ENCODE measurements at regions not wholly inside any gene's neighbourhood (a gene's known extent, or its start where the extent isn't known, plus 50 kb on each side); places are given as distances from the start of the nearest gene placed in this dataset.

DNA sequence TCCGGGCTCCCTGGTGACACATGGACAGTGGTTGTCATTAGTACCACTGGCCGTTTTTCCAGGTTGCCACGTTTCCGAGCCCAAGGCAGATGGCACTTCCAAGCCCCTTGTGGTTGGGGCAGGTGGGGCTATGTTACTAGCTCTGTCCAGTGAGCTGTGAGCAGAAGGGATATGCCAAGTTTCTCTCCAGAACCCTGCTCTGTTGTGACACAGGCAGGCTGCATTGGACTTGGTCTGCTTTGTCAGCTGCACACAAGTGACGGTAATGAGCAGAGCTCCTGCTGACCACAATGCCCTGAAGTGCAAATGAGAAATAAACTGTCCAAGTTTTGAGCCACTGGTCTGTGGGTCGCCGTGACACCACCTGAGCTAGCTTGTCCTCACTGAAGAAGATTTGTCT, 118.8 kb downstream of the GYPC start:
- no peak for DNase-seq (ENCODE audit: low spot score)

DNA sequence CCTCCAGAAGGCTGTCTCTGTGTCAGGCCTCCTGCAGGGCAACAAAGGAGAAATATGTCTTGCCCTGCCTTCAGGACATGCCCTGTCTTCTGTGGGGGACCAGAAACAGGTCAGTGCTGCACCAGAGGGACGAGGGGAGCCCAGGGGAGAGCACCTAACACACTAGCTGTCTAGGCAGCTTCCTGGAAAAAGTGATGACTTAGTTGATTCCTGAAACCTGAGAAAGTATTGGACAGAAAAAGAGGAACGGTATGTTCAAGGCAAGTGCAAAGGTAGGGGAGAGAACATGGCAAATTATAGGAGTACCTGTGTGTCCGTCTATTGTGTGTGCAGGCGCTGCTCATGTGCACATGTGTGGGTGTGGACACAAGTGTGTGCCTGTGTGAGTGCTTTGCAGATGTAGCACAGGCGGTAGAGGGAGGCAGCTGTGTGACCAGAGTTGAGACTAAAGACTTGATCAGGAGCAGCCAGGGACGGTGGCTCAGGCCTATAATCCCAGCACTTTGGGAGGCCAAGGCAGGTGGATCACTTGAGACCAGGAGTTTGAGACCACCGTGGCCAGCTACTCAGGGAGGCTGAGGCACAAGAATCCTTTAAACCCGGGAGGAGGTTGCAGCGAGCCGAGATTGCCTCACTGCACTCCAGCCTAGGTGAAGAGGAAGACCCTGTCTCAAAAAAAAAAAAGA, 119.5 kb downstream of the GYPC start:
- no peak for DNase-seq (ENCODE audit: low spot score)

DNA sequence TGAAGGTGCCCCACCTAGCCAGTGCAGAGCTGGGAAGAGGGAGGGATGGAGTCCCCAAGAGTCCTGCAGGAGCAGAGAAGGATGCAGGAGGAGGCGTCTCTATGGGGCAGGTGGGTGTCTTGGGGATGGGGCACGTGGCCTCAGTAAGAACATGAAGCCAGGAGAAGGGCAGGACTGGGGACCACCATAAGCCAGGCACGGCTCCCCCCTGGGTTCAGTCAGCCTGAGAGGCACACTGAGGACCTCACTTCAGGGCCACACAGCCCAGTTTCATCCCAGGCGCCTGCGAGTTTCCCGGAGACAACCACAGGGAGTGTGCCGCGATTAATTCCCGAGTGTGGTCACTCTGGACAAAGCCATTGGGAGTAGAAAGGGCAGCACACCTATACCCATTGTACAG, 120.3 kb downstream of the GYPC start:
- peak; percentile 28 for DNase-seq (ENCODE audit: low spot score)

DNA sequence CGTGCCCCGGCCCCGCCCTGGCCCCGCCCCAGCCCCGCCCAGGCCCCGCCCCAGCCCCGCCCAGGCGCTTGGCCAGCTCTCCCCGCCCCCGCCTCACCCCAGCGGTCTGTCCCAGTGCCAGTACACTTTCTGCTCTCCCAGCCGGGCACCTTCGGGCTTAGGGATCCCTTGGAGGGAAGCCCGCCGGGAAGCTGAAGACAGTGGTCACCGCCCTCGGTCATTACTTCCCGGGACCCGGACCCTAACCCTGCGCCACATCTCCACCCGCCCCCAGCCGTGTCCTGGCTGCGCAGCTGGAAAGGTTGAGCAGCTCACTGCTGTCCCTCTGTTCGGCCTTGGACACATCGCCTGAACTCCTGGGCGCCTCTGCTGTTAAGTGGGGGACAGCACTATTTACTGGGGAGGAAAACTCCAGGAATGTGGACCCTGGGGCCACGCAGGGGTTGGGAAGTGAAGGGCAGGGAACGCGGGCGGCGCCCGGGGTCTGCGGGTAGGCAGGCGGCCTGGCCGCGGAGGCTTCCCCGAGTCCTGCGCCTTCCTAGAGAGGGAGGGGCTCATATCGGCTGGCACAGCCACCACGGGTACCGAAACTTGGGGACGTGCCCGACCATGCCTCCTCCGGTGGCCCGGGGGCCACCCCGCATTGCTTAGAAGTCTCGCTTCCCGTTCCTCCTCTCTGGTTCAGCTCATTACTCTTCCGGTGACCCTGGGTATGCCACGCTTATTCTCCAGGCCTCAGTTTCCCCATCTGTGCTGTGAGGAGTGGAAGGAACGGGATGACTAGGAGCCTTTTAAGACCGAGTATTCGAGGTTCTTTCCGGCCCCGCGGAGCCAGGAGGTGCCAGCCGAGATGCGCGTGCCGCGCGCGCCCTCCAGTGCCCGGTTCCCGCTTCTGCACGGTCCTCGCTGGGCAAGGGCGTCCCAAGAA, 121.0 kb downstream of the GYPC start:
- peak; percentile 86 for DNase-seq (ENCODE audit: low spot score)

DNA sequence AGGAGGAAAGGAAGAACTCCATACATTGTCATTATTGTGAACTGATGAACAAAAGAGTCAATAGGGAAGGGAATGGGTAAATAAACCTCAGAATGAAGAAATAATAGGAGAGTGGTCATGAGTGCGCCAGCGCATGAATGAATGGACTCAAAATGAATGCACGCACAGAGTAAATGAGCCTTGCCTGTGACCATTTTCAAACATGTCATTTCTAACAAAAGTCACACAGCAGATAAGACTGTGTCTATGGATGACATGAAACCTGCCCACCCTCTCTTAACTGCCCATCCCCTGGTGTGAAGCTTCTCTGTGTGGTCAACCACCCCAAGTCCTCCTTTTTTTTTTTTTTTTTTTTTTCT, 121.1 kb upstream of the TEX51 start:
- no peak for DNase-seq (ENCODE audit: low spot score)

DNA sequence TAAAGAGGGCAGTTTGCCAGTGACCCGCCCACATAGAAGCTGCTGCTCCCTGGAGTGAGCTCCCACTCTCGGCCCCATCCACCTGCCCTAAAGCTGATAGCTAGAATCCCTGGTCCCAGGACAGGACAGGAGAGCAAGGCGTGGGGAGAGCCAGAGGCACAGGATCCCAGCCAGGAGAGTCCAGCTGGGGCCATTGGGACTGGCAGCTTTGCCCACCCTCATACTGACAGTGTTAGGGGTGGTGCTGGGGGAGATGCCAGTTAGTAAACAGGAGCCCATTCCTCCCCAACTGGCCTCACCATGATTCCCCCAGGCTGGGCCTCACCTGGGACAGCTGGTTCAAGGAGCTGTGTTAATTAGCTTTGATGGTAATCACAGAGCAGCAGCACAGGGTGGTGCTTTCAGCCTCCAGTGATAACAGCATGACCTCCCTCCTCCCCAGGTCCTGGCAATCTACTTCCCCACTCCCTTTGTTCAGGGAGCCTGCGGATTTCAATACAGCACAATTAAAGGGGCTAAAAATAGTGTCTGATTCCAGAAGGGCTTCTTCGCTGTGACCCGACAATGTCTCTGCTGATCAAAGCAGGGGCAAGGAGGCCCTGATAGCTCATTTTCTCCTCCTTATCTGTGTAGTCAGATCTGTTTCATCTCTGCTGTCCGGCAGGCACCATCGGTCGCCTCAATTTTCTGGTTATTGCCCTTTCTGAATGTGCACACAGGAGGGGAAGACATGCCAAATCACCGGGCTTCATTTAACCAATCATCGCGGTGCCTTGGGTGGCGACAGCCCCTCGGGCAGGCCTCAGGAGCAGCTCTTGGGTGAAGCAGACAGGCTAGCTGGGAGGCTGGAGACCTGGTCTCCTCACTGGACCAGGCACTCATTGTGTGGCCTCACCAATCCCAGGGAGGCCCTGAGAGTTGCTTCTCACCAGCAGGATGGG, 119.9 kb upstream of the TEX51 start:
- no peak for DNase-seq (ENCODE audit: low spot score)

DNA sequence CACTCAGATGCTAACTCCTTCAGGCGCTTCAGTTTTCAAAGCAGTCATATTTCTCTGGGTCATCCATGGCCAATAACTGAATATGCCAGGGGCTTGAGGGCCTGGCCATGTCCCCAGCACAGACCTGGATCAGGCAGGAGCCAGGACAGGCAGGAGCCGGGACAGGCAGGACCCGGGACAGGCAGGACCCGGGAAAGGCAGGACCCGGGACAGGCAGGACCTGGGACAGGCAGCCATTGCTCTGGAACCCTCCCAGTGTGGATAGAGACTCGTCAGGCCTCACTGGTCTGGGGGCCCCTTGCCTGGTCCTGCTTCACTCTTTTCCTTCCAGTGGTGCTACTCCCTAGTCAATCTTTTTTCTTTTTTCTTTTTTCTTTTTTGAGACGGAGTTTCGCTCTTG, 117.5 kb upstream of the TEX51 start:
- DNase-seq (ENCODE audit: low spot score), result no peak

DNA sequence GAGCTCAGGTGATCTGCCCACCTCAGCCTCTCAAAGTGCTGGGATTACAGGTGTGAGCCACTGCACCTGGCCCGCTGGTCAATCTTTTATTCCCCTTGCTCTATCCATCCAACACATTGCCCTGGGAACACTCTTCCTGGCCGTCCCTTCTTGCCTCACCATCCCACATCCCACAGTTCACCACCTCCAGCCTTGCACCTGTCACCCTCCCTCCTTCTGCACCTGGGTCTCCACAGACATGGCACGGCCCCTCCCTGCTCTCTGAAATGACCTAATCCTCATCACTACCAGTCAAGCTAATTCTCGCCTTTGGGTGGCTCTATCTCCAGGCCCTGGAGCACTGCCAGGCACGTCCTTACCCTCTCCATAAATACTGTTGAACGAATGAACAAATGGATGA, 116.9 kb upstream of the TEX51 start:
- DNase-seq (ENCODE audit: low spot score), result no peak

DNA sequence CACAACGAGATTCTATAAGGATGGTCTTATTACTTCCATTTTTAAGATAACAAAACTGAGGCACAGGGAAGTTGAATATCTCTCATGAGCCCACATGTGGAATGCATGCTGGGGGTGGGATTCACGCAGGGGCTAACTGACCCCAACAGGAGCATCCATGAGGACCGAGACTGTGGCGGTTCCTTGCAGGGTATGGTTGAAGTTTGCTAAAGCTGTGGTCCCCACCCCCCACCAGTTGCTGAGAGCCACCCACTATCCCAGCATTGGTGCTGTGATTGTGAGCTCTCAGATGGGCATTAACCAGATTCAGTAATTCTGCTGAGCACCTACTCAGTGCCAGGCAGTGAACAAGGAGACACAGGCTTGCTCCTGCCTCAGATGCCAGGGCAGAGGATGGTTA, 116.0 kb upstream of the TEX51 start:
- DNase-seq (ENCODE audit: low spot score), result no peak

DNA sequence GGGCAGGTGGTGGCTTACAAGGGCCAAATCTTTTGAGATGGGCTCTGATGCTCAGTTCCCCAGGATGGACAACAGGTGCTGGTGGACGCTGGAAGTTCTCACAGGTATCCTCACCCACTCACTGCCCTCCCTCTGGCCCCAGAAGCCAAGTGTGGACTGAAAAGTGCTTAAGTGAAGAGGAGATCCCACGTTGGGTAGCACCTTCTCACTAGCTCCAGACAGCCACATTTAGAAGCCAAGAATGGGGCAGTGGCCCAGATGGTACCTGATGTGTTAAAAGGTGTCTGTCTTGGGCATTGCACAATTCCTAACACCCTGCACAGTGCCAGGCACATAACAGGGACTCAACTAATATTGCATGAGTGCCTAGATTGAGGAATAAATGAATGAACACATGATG, 115.3 kb upstream of the TEX51 start:
- no peak for DNase-seq (ENCODE audit: low spot score)

DNA sequence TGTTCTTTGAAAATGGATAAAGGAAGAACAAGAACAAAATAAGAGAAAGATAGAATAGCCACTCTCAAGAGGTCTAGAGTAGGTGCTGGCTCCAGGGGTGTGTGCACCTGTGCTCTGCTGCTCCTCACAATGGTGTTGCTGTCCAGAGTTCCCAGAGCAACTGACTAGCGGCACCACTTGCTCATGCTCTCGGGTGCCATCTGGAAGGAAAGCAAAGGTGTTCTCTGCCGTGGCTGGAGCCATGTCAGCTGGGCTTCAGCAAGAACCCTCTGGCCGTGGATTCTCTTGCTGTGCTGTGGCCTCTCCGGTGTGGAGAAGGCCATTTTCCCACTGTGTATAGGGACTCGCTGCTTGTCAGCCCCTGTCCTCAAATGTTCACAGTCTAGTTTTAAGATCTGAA, 114.6 kb upstream of the TEX51 start:
- no peak for DNase-seq (ENCODE audit: low spot score)

DNA sequence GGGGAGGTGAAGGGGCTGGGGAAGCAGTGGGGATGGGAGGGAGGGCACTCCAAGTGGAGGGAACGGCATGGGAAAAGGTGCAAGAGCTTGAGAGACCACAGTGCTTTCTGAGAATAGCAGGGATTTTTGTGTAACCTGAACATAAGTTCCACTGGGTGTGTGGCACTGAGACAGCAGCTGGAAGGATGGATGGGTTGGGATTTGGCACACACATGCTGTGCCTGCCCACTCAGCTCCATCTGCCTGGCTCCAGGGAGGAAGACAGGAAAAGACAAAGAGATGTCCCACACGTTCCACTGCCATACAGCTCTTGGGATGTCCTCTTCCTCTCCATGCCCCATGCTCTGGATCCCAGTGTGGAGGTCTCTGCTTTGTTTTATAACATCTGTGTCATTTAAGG, 114.1 kb upstream of the TEX51 start:
- no peak for DNase-seq (ENCODE audit: low spot score)

DNA sequence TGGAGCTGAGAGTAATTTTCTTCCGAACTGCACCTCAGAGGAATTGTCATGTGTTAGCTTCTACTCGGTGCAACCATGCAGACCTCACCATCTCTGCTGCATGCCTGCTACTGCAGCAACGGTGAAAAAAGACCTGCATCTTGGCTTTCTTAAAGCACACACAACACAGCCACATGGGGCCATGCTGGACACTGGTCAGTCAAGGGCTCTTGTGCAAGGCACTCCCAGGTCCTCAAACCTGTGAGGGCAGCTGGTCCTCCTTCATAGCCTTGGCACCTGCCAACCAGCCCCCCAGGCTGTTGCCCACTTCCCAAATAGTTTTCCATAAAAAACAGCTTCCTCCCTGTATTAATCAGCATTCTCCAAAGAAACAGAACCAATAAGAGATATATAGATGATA, 113.5 kb upstream of the TEX51 start:
- DNase-seq (ENCODE audit: low spot score), result no peak

DNA sequence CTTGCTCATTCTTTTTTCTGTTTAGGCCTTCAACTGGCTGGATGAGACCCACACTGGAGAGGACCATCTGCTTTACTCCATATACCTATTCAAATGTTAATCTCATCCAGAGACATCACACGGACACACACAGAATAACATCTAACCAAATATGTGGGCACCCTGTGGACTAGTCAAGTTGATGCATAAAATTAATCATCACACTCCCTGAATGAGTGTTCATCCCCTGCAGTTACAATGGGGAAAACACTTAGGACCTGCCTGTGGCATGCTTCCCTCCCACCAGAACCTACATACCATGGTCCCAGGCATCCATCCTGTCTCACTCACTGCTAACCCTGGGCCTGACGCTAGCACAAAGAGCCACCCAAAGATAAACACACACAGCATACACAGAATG, 112.8 kb upstream of the TEX51 start:
- DNase-seq (ENCODE audit: low spot score), result no peak

DNA sequence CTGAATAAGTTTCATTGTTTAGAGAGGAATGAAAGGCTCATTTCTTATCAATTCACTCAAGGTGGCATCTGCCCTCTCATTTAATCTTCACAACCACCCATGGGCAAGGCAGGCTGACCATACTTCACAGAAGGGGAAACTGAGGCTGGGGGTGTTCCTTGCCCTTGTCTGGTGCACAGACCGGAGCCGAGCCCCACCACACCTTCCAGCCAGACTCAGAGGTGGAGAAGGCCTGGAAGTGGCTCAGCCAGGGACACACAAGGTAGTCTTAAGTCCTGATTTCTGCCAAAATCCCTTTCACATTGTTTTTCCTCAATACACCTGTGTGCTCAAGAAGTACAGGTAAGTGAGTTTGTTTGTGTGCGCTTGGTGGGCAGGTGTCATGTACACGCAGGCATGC, 111.9 kb upstream of the TEX51 start:
- no peak for DNase-seq (ENCODE audit: low spot score)

DNA sequence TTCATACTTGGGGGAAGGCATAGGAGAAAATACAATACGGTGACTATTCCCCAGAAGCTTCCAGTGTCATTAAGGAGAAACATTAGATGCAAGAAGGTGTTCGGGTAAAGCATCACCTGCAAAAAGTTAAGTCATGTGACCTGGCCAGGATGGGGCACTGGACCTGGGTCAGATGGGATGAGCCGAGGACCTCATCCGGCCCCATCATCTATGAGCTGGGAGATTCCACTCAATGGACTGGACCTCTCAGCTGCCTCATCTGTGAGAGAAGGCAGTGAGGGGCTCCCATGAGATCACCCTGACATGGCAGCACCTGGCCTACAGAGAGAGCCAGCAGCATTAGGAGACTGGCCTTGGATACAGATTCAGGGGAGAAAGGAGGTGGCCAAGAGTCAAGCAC, 111.4 kb upstream of the TEX51 start:
- no peak for DNase-seq (ENCODE audit: low spot score)

DNA sequence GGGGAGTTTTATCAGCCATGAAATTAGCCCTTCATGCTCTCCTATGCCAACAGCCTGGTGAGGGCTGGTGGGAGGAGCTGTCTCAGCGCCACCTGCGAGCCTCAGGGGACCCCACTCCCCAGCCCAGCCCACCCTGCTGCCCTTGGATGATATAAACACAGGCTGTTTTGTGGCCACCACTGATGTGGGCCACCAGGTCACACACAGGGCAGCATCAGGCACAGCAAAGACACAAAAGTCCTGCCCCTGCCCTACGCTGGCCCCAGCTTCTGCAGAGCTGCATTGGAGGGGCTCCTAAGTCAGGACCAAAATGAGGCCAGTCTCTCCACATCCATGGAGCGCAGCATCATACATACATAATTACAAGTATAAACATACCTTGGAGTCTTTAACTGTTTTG, 110.6 kb upstream of the TEX51 start:
- DNase-seq (ENCODE audit: low spot score), result no peak

DNA sequence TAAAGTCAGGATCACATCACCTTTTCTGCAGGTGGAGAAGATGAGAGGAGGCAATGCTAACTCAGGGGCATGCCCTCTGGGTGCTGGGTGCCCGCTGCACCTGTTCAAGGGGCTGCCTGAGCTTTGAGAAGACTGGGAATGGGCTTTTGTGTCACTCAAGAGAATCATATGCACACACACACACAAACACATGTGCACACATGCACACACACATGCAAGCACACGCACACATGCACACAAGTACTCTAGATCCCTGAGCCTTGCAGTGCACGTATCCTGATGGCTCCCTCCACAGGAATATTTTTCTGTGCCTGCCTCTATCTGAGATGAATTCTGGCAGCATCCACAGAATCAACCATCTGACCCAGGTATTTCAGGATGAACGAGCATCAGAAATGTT, 110.0 kb upstream of the TEX51 start:
- no peak for DNase-seq (ENCODE audit: low spot score)

DNA sequence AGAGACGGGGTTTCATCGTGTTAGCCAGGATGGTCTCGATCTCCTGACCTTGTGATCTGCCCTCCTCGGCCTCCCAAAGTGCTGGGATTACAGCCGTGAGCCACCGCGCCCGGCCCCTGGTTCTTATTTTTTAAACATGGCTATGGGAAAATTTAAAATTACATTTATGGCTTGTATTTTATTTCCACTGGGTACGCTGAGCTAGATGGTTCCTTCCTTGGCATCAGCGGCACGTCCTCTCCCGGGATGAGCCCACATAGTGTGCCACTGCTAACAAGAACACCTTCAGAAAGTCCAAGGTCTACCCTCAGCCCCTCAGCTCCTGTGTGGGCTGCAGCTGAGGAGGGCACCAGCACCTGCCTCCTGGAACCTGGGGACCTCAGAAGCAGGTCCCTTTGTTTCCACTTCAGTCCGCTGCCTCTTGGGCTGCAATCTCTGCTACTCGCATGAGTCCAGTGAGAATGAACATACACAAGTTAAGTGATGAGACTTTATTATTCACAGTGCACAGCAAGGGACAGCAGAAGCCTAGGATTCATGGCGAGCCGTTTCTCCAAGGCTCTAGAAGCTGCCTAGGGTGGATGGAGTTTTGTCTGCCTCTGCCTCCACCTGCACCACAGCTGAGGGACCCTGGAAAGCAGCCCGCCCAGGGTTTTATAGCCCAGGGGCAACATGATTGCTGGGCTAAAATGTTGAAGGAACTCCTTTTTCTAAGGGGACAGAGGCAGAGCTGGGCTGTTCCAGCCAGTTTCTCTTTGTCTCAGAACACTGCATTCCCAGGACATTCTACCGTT, 107.5 kb upstream of the TEX51 start:
- no peak for DNase-seq (ENCODE audit: low spot score)

DNA sequence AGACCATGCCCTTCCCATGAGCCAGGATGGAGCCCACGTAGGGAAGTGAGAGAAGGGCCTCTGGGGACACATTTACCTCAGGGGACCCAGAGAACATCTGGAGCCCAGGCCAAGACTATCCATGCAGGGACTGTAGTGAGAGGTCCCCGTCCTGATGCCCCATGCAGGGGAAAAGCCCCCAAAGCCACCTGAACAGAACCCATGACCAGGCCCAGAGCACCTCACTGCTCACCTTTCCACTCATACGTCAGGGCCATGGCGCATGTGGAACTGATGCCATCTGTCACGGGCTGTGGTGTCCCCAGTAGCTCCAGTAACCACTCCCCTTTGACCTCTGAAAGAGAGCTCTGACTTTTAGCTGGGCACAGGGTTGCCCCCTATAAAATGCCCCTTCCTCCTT, 106.5 kb upstream of the TEX51 start:
- no peak for DNase-seq (ENCODE audit: low spot score)

DNA sequence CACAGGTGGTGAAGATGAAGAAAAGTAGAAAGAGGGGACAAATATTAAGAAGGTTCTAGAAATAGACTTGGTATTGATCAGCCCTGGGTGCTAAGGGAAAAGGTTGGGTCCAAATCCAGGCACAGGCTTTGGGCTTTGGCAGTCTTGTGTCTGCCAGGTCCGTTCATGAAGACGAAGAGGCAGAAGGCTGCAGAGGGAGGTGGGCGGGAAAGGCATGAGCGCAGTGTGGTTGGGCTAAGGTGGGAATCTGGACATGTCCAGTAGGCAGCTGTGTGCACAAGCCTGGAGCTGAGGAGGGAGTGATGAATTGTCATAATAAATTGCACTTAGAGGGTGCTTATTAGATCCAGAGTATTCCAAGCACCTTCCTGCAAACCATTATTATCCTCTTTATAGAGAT, 105.7 kb upstream of the TEX51 start:
- no peak for DNase-seq (ENCODE audit: low spot score)
